ENCODE measurements at regions not wholly inside any gene's neighbourhood (a gene's known extent, or its start where the extent isn't known, plus 50 kb on each side); places are given as distances from the start of the nearest gene placed in this dataset.

DNA sequence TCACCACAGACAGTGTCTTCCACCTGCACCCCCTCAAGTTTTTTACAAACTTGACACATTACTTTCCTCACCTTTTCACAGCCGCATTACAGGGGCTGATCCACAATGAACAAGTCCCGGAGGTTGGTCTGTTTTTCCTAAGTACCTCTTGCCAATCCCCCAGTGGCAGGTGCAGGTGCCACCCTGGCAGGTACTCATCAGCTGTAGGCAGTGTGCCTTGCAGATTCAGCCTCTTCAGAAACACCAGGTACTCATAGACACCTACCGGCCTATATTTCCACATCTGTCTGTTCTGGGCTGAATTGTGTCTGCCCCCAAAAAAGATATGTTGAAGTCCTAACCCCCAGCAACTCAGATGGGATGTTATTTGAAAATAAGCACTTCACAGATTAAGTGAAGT, 81.4 kb upstream of the CNIH3 start:
- no peaks in the 10 kb centered on the region for H3K36me3 ChIP-seq (ENCODE audit: control insufficient read depth in 4 of 4, insufficient read depth in 3 of 4, low read depth in 1 of 4, low read length in 3 of 4)
- H3K27ac ChIP-seq (ENCODE audit: low read depth in 1 of 2, low read length in 2 of 2) = no peak overlapping the region
- no peaks in the 10 kb centered on the region for H3K27me3 ChIP-seq (ENCODE audit: control insufficient read depth in 4 of 4, insufficient read depth in 4 of 4, low read length in 3 of 4)
- H3K9me3 ChIP-seq (ENCODE audit: control insufficient read depth in 4 of 4, low read length in 3 of 4) = no peaks in the 10 kb centered on the region
- TF ChIP-seq, protein P1, sequence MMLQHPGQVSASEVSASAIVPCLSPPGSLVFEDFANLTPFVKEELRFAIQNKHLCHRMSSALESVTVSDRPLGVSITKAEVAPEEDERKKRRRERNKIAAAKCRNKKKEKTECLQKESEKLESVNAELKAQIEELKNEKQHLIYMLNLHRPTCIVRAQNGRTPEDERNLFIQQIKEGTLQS (IDR thresholded peaks at IDR 0.05) = no peak
- TF ChIP-seq SP1 (IDR thresholded peaks at IDR 0.05) = no peak
- TF ChIP-seq, protein P2, sequence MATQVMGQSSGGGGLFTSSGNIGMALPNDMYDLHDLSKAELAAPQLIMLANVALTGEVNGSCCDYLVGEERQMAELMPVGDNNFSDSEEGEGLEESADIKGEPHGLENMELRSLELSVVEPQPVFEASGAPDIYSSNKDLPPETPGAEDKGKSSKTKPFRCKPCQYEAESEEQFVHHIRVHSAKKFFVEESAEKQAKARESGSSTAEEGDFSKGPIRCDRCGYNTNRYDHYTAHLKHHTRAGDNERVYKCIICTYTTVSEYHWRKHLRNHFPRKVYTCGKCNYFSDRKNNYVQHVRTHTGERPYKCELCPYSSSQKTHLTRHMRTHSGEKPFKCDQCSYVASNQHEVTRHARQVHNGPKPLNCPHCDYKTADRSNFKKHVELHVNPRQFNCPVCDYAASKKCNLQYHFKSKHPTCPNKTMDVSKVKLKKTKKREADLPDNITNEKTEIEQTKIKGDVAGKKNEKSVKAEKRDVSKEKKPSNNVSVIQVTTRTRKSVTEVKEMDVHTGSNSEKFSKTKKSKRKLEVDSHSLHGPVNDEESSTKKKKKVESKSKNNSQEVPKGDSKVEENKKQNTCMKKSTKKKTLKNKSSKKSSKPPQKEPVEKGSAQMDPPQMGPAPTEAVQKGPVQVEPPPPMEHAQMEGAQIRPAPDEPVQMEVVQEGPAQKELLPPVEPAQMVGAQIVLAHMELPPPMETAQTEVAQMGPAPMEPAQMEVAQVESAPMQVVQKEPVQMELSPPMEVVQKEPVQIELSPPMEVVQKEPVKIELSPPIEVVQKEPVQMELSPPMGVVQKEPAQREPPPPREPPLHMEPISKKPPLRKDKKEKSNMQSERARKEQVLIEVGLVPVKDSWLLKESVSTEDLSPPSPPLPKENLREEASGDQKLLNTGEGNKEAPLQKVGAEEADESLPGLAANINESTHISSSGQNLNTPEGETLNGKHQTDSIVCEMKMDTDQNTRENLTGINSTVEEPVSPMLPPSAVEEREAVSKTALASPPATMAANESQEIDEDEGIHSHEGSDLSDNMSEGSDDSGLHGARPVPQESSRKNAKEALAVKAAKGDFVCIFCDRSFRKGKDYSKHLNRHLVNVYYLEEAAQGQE (IDR thresholded peaks at IDR 0.05) = no peak
- no peak for TF ChIP-seq RXRA (IDR thresholded peaks at IDR 0.05)
- no peak for TF ChIP-seq HNF4G (IDR thresholded peaks at IDR 0.05)
- no peak for TF ChIP-seq FOXA2 (IDR thresholded peaks at IDR 0.05)
- no peak for TF ChIP-seq FOXA1 (IDR thresholded peaks at IDR 0.05)
- TF ChIP-seq GABPA (IDR thresholded peaks at IDR 0.05 in 1 of 2, conservative IDR thresholded peaks at IDR 0.05 in 1 of 2) = no peak
- no peak for TF ChIP-seq NR2F2 (IDR thresholded peaks at IDR 0.05)
- TF ChIP-seq, protein P3, sequence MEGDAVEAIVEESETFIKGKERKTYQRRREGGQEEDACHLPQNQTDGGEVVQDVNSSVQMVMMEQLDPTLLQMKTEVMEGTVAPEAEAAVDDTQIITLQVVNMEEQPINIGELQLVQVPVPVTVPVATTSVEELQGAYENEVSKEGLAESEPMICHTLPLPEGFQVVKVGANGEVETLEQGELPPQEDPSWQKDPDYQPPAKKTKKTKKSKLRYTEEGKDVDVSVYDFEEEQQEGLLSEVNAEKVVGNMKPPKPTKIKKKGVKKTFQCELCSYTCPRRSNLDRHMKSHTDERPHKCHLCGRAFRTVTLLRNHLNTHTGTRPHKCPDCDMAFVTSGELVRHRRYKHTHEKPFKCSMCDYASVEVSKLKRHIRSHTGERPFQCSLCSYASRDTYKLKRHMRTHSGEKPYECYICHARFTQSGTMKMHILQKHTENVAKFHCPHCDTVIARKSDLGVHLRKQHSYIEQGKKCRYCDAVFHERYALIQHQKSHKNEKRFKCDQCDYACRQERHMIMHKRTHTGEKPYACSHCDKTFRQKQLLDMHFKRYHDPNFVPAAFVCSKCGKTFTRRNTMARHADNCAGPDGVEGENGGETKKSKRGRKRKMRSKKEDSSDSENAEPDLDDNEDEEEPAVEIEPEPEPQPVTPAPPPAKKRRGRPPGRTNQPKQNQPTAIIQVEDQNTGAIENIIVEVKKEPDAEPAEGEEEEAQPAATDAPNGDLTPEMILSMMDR (IDR thresholded peaks at IDR 0.05; ENCODE audit: low read depth, low read length, missing input control) = no peak
- TF ChIP-seq JUND (IDR thresholded peaks at IDR 0.05) = no peak
- no peak for TF ChIP-seq YY1 (IDR thresholded peaks at IDR 0.05)
- no peak for TF ChIP-seq TAF1 (conservative IDR thresholded peaks at IDR 0.05)
- TF ChIP-seq, protein P4, sequence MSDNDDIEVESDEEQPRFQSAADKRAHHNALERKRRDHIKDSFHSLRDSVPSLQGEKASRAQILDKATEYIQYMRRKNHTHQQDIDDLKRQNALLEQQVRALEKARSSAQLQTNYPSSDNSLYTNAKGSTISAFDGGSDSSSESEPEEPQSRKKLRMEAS (IDR thresholded peaks at IDR 0.05) = no peak
- TF ChIP-seq, protein P5, sequence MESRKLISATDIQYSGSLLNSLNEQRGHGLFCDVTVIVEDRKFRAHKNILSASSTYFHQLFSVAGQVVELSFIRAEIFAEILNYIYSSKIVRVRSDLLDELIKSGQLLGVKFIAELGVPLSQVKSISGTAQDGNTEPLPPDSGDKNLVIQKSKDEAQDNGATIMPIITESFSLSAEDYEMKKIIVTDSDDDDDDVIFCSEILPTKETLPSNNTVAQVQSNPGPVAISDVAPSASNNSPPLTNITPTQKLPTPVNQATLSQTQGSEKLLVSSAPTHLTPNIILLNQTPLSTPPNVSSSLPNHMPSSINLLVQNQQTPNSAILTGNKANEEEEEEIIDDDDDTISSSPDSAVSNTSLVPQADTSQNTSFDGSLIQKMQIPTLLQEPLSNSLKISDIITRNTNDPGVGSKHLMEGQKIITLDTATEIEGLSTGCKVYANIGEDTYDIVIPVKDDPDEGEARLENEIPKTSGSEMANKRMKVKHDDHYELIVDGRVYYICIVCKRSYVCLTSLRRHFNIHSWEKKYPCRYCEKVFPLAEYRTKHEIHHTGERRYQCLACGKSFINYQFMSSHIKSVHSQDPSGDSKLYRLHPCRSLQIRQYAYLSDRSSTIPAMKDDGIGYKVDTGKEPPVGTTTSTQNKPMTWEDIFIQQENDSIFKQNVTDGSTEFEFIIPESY (IDR thresholded peaks at IDR 0.05) = no peak
- no peak for TF ChIP-seq HNF4A (conservative IDR thresholded peaks at IDR 0.05)
- no peak for TF ChIP-seq RAD21 (IDR thresholded peaks at IDR 0.05)
- no peak for TF ChIP-seq EGR1 (IDR thresholded peaks at IDR 0.05; ENCODE audit: low read depth in 2 of 2)
- WGBS = 96% methylated on average over 3 of the region's 3 CpGs
- no peaks in the 10 kb centered on the region for H3K4me1 ChIP-seq (ENCODE audit: control insufficient read depth in 4 of 4, insufficient read depth in 4 of 4, low read length in 3 of 4)
- no peak overlapping the region for H3K4me3 ChIP-seq (ENCODE audit: low read depth in 1 of 3, low read length in 3 of 3)
- DNase-seq (ENCODE audit: low spot score) = no peak
- H3K9ac ChIP-seq (ENCODE audit: low read depth in 1 of 2, low read length in 2 of 2) = no peak overlapping the region

Data from liver (tissue), 8 donors.